ENCODE measurements at regions not wholly inside any gene's neighbourhood (a gene's known extent, or its start where the extent isn't known, plus 50 kb on each side); places are given as distances from the start of the nearest gene placed in this dataset.
"Not testable (repeated sequence)": the region's sequence is repeated elsewhere in the genome, so short reads cannot be mapped to it uniquely, and the experiment has no call there.

DNA sequence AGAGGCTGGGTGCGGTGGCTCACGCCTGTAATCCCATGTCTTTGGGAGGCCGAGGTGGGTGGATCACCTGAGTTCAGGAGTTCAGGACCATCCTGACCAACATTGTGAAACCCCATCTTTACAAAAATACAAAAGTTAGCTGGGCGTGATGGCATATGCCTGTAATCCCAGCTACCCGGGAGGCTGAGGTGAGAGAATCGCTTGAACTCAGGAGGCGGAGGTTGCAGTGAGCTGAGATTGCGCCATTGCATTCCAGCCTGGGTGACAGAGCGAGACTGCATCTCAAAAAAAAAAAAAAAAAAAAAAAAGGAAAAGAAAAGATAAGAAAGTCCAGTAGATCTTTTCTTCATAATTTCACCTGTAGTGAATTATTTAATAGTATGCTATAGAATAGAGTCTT, 85.0 kb upstream of the TRPC4 start:
- TF ChIP-seq ZFX (IDR thresholded peaks at IDR 0.05; ENCODE audit: borderline replicate concordance) = not testable (repeated sequence)
- TF ChIP-seq, protein P1, sequence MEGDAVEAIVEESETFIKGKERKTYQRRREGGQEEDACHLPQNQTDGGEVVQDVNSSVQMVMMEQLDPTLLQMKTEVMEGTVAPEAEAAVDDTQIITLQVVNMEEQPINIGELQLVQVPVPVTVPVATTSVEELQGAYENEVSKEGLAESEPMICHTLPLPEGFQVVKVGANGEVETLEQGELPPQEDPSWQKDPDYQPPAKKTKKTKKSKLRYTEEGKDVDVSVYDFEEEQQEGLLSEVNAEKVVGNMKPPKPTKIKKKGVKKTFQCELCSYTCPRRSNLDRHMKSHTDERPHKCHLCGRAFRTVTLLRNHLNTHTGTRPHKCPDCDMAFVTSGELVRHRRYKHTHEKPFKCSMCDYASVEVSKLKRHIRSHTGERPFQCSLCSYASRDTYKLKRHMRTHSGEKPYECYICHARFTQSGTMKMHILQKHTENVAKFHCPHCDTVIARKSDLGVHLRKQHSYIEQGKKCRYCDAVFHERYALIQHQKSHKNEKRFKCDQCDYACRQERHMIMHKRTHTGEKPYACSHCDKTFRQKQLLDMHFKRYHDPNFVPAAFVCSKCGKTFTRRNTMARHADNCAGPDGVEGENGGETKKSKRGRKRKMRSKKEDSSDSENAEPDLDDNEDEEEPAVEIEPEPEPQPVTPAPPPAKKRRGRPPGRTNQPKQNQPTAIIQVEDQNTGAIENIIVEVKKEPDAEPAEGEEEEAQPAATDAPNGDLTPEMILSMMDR (IDR thresholded peaks at IDR 0.05) = not testable (repeated sequence)

All from 22Rv1 (cell line).